ENCODE measurements at regions not wholly inside any gene's neighbourhood (a gene's known extent, or its start where the extent isn't known, plus 50 kb on each side); places are given as distances from the start of the nearest gene placed in this dataset.

GRCh38 chr1:244113532-244114320 is 62.6 kb downstream of the ZBTB18 start:
- Histone ChIP-seq H3K27ac (ENCODE audit: control insufficient read depth, insufficient read depth) (no peak overlapping the region), H3K27me3 (replicated peaks in 1 of 2; ENCODE audit: control insufficient read depth in 2 of 2, insufficient read depth in 2 of 2, low read length in 1 of 2) (peaks cover 0 to under 1% of the 10 kb centered on the region in 2 experiments; a peak in 2 of 4 replicates), H3K9me3 (replicated peaks; ENCODE audit: control insufficient read depth, insufficient read depth, low read length) (no peaks in the 10 kb centered on the region), H3K4me2 (ENCODE audit: control insufficient read depth, insufficient read depth) (no peak overlapping the region), H3K9ac (ENCODE audit: control insufficient read depth, insufficient read depth, low read length) (no peak overlapping the region), H4K20me1 (ENCODE audit: control insufficient read depth, insufficient read depth) (no peaks in the 10 kb centered on the region), H3K4me3 (no peak overlapping the region), H3K79me2 (ENCODE audit: control insufficient read depth, insufficient read depth, low read length) (no peaks in the 10 kb centered on the region), H2AFZ (ENCODE audit: control insufficient read depth, low read depth, low read length) (no peak overlapping the region), H3K4me1 (ENCODE audit: control insufficient read depth, insufficient read depth, low read length) (no peaks in the 10 kb centered on the region), H3K36me3 (ENCODE audit: control insufficient read depth in 2 of 2, insufficient read depth in 2 of 2, low read length in 1 of 2) (no peaks in the 10 kb centered on the region)
- 20% methylated on average over 6 of the region's 6 CpGs for WGBS (ENCODE audit: insufficient coverage, insufficient replicate concordance, low lambda C conversion rate, missing lambda C conversion rate)
- FAIRE-seq (no peak), DNase-seq (ENCODE audit: low read depth, low spot score) (no peak), ATAC-seq (no peak)
- ChIA-PET POLR2A (no interaction called here), SMC1A (ENCODE audit: uncharacterized antibody, unreplicated experiment) (no interaction called here), CTCF (no interaction called here), RAD21 (ENCODE audit: unreplicated experiment) (interaction anchor here (1.1 kb wide), 1 partner anchor 62 kb away, joined by 3 read pairs; no protein-coding TSS in a partner anchor)
- in situ Hi-C loops (cut with MboI) (no loop called here), intact Hi-C loops (cut with micrococcal nuclease; ENCODE audit: unreplicated experiment) (no loop called here)
- BruUV-seq (replicated peaks) = no TSS peak
- no peak for TF ChIP-seq RAD51 (IDR thresholded peaks at IDR 0.05)
- no peak for TF ChIP-seq ZNF24 (IDR thresholded peaks at IDR 0.05)
- no peak for TF ChIP-seq MXI1 (IDR thresholded peaks at IDR 0.05; ENCODE audit: low read depth, low read length)
- TF ChIP-seq ZNF274 (IDR thresholded peaks at IDR 0.05; ENCODE audit: insufficient read depth, insufficient read length) = no peak
- no peak for TF ChIP-seq POLR2A (IDR thresholded peaks at IDR 0.05; ENCODE audit: low read depth, low read length)

- ChIA-PET SMC1A (ENCODE audit: uncharacterized antibody, unreplicated experiment) (interaction anchor here (0.9 to 1.0 kb wide), 2 partner anchors 19 to 144 kb away, joined by 3 read pairs; no protein-coding TSS in a partner anchor), CTCF (no interaction called here), RAD21 (ENCODE audit: unreplicated experiment) (interaction anchor here (1.1 kb wide), 1 partner anchor 63 kb away, joined by 3 read pairs; no protein-coding TSS in a partner anchor), POLR2A (no interaction called here)
- intact Hi-C loops (cut with micrococcal nuclease; ENCODE audit: unreplicated experiment) (no loop called here), in situ Hi-C loops (cut with MboI) (no loop called here)
- Histone ChIP-seq H4K20me1 (ENCODE audit: control insufficient read depth, insufficient read depth) (no peaks in the 10 kb centered on the region), H3K4me1 (ENCODE audit: control insufficient read depth, insufficient read depth, low read length) (no peaks in the 10 kb centered on the region), H3K27me3 (replicated peaks in 1 of 2; ENCODE audit: control insufficient read depth in 2 of 2, insufficient read depth in 2 of 2, low read length in 1 of 2) (no peaks in the 10 kb centered on the region; a peak in 1 of 4 replicates), H3K4me3 (no peak overlapping the region), H3K9me3 (replicated peaks; ENCODE audit: control insufficient read depth, insufficient read depth, low read length) (no peaks in the 10 kb centered on the region), H3K9ac (ENCODE audit: control insufficient read depth, insufficient read depth, low read length) (no peak overlapping the region), H3K27ac (ENCODE audit: control insufficient read depth, insufficient read depth) (no peak overlapping the region), H3K4me2 (ENCODE audit: control insufficient read depth, insufficient read depth) (no peak overlapping the region), H2AFZ (ENCODE audit: control insufficient read depth, low read depth, low read length) (no peak overlapping the region), H3K36me3 (ENCODE audit: control insufficient read depth in 2 of 2, insufficient read depth in 2 of 2, low read length in 1 of 2) (no peaks in the 10 kb centered on the region), H3K79me2 (ENCODE audit: control insufficient read depth, insufficient read depth, low read length) (no peaks in the 10 kb centered on the region)
- no TSS peak for BruUV-seq (replicated peaks)
- ATAC-seq (no peak), DNase-seq (ENCODE audit: low read depth, low spot score) (no peak), FAIRE-seq (no peak)
- 48% methylated on average over 4 of the region's 4 CpGs for WGBS (ENCODE audit: insufficient coverage, insufficient replicate concordance, low lambda C conversion rate, missing lambda C conversion rate)
- TF ChIP-seq CTCF (IDR thresholded peaks at IDR 0.05 in 2 of 3, conservative IDR thresholded peaks at IDR 0.05 in 1 of 3; ENCODE audit: control insufficient read depth in 2 of 3, extremely low read depth in 1 of 3, insufficient read depth in 1 of 3, low read depth in 3 of 3, low read length in 3 of 3) (peak in 1 of 3 experiments; percentile 10; a peak in 1 of 6 replicates), JUND (IDR thresholded peaks at IDR 0.05; ENCODE audit: low read depth, low read length) (no peak)
Observed at GRCh38 chr1:244114892-244115291, 63.8 kb downstream of the ZBTB18 start.
